ENCODE measurements at regions not wholly inside any gene's neighbourhood (a gene's known extent, or its start where the extent isn't known, plus 50 kb on each side); places are given as distances from the start of the nearest gene placed in this dataset.

DNA sequence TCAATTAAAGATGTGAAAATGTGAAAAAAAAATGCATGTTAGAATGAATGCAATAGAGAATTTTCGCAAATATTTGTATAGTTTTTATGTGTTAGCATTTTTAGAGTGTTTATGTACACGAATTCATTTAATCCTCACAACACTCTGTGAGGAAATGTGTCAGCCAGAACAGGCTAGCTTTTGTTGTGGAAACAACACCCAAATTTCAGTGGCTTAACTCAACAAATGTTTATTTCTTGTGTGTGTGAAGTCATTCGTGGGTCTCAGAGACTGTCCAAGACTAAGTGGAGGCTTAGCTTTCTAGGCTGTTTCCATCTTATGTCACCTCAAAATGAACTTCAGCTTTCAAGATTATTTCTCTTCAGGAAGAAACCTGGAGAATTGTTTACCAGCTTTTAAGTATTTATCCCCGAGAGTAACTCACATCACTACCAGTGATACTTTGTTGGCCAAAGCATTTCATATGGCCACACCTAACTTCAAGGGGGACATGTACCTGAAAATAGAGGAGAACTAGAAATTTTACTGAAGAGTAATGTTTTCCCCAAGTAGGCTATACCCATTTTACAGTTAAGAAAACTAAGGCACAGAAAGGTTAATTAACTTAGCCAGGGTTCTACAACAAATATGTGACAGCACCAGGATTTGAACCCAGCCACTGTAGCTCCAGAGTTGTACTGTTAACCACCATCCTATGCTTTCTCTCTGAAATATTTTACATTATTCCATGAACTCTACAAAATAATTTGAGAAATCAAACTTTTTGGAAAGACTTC is 306.1 kb downstream of the QKI start:
- H3K27me3 ChIP-seq (ENCODE audit: low read length) = no peaks in the 10 kb centered on the region
- no peak for TF ChIP-seq EZH2phosphoT487 (conservative IDR thresholded peaks at IDR 0.05; ENCODE audit: low read length)
- TF ChIP-seq, protein P1, sequence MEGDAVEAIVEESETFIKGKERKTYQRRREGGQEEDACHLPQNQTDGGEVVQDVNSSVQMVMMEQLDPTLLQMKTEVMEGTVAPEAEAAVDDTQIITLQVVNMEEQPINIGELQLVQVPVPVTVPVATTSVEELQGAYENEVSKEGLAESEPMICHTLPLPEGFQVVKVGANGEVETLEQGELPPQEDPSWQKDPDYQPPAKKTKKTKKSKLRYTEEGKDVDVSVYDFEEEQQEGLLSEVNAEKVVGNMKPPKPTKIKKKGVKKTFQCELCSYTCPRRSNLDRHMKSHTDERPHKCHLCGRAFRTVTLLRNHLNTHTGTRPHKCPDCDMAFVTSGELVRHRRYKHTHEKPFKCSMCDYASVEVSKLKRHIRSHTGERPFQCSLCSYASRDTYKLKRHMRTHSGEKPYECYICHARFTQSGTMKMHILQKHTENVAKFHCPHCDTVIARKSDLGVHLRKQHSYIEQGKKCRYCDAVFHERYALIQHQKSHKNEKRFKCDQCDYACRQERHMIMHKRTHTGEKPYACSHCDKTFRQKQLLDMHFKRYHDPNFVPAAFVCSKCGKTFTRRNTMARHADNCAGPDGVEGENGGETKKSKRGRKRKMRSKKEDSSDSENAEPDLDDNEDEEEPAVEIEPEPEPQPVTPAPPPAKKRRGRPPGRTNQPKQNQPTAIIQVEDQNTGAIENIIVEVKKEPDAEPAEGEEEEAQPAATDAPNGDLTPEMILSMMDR (IDR thresholded peaks at IDR 0.05; ENCODE audit: insufficient read depth, low read length, poor library complexity, severe bottlenecking) = no peak
- no peak overlapping the region for H3K9ac ChIP-seq (ENCODE audit: low read length)
- H3F3A ChIP-seq (ENCODE audit: insufficient read depth) = 0 out of 2 replicates have a peak, but pooled peaks cover 4% of the 10 kb centered on the region
- H2AFZ ChIP-seq (ENCODE audit: low read depth, low read length, severe bottlenecking) = no peak overlapping the region
- no peaks in the 10 kb centered on the region for H3K9me3 ChIP-seq (ENCODE audit: insufficient read depth, low read length)
- H3K79me2 ChIP-seq (ENCODE audit: insufficient read depth, low read length) = no peaks in the 10 kb centered on the region
- no peaks in the 10 kb centered on the region for H3K36me3 ChIP-seq (ENCODE audit: low read length)
- no peaks in the 10 kb centered on the region for H3K9me2 ChIP-seq (replicated peaks; ENCODE audit: insufficient read depth, low read length)
- no peak overlapping the region for H3K4me2 ChIP-seq (ENCODE audit: low read depth, low read length, poor library complexity, severe bottlenecking)
- no peak overlapping the region for H3K4me3 ChIP-seq (ENCODE audit: insufficient read depth, low read length, poor library complexity, severe bottlenecking)
- H4K20me1 ChIP-seq (ENCODE audit: low read depth, low read length) = no peaks in the 10 kb centered on the region
- H3K27ac ChIP-seq (ENCODE audit: low read depth, low read length) = no peak overlapping the region

DNA sequence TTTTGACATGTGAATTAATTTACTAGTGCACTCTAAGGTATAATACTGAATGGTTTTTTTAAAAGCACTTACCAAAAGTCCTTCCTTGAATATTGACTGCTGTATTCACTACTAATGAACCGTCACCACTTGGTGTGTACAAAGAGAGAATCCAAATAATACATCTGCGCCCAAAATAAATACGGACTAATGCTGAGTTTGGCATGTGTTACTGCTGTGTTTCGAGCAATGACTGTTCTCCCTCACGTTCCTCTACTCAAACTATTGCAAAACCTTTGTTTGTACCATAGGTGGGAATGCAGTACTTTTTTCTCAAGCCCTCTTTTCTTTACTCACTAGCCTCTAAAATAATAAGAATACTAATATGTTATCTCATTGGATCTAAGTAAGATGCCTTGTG is 305.5 kb downstream of the QKI start:
- Histone ChIP-seq H3F3A (ENCODE audit: insufficient read depth) (0 out of 2 replicates have a peak, but pooled peaks cover 4% of the 10 kb centered on the region), H3K27me3 (ENCODE audit: low read length) (no peaks in the 10 kb centered on the region), H3K9me2 (replicated peaks; ENCODE audit: insufficient read depth, low read length) (no peaks in the 10 kb centered on the region), H3K79me2 (ENCODE audit: insufficient read depth, low read length) (no peaks in the 10 kb centered on the region), H3K9ac (ENCODE audit: low read length) (no peak overlapping the region), H3K27ac (ENCODE audit: low read depth, low read length) (no peak overlapping the region), H2AFZ (ENCODE audit: low read depth, low read length, severe bottlenecking) (no peak overlapping the region), H3K4me2 (ENCODE audit: low read depth, low read length, poor library complexity, severe bottlenecking) (no peak overlapping the region), H3K36me3 (ENCODE audit: low read length) (no peaks in the 10 kb centered on the region), H4K20me1 (ENCODE audit: low read depth, low read length) (no peaks in the 10 kb centered on the region), H3K4me3 (ENCODE audit: insufficient read depth, low read length, poor library complexity, severe bottlenecking) (no peak overlapping the region), H3K9me3 (ENCODE audit: insufficient read depth, low read length) (no peaks in the 10 kb centered on the region)
- TF ChIP-seq, protein P1 (IDR thresholded peaks at IDR 0.05; ENCODE audit: insufficient read depth, low read length, poor library complexity, severe bottlenecking) = no peak
- no peak for TF ChIP-seq EZH2phosphoT487 (conservative IDR thresholded peaks at IDR 0.05; ENCODE audit: low read length)

DNA sequence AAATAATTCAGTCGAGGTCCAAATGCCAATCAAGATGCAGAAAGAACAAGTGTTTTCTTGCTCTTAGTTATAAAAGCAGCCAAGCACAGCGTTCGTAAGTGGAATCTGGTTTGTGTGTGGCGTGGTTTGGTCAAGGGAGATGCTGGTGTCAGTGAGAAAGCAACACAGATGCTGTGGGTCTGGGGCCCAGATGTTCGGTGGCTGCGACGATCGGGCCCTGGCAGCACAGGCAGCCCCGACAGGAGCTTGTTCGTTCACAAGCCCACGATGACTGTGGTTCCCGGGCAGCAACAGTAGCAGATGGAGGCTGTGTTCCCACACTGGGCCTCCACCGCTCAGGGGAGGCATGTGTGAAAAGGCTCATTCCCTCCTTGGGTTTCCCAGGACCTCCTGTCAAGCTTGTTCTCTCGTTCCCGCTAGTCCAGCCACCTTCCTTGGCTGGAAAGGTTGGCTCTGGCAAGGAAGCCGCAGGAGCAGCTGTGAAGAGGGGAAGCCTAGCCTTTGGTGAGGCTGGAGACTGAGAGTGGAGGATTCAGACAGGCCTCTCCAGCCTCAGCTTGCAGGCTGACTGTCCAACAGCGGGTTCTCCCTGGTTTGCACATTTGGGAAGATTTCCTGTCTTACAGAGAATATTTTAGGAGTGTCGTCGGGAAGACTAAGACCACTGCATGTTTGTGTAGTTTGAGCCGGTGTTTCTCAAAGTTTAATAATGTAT is 304.7 kb downstream of the QKI start:
- Histone ChIP-seq H3K27ac (ENCODE audit: low read depth, low read length) (no peak overlapping the region), H3K27me3 (ENCODE audit: low read length) (no peaks in the 10 kb centered on the region), H3K4me2 (ENCODE audit: low read depth, low read length, poor library complexity, severe bottlenecking) (no peak overlapping the region), H3K9me3 (ENCODE audit: insufficient read depth, low read length) (no peaks in the 10 kb centered on the region), H3F3A (ENCODE audit: insufficient read depth) (0 out of 2 replicates have a peak, but pooled peaks cover 4% of the 10 kb centered on the region), H4K20me1 (ENCODE audit: low read depth, low read length) (no peaks in the 10 kb centered on the region), H2AFZ (ENCODE audit: low read depth, low read length, severe bottlenecking) (no peak overlapping the region), H3K9me2 (replicated peaks; ENCODE audit: insufficient read depth, low read length) (no peaks in the 10 kb centered on the region), H3K9ac (ENCODE audit: low read length) (no peak overlapping the region), H3K4me3 (ENCODE audit: insufficient read depth, low read length, poor library complexity, severe bottlenecking) (no peak overlapping the region), H3K79me2 (ENCODE audit: insufficient read depth, low read length) (no peaks in the 10 kb centered on the region), H3K36me3 (ENCODE audit: low read length) (no peaks in the 10 kb centered on the region)
- no peak for TF ChIP-seq EZH2phosphoT487 (conservative IDR thresholded peaks at IDR 0.05; ENCODE audit: low read length)
- TF ChIP-seq, protein P1 (IDR thresholded peaks at IDR 0.05; ENCODE audit: insufficient read depth, low read length, poor library complexity, severe bottlenecking) = no peak
